ENCODE measurements at regions not wholly inside any gene's neighbourhood (a gene's known extent, or its start where the extent isn't known, plus 50 kb on each side); places are given as distances from the start of the nearest gene placed in this dataset.

- Histone ChIP-seq H3K4me3 (ENCODE audit: extremely low read depth in 1 of 4, insufficient read depth in 2 of 4, low read depth in 3 of 4, low read length in 4 of 4) (no peak overlapping the region), H2AK5ac (ENCODE audit: low read depth, low read length) (no peak overlapping the region), H3K18ac (ENCODE audit: extremely low read depth, low read length) (no peak overlapping the region), H2BK12ac (ENCODE audit: low read depth, low read length) (no peak overlapping the region), H3K23ac (ENCODE audit: insufficient read length) (no peak overlapping the region), H4K91ac (replicated peaks; ENCODE audit: insufficient read length, low read length) (no peak overlapping the region), H2BK15ac (ENCODE audit: low read length) (no peak overlapping the region), H3K36me3 (ENCODE audit: control insufficient read depth in 2 of 4, insufficient read depth in 4 of 4, low read length in 3 of 4) (no peaks in the 10 kb centered on the region), H2BK120ac (replicated peaks; ENCODE audit: low read depth, low read length) (no peak overlapping the region), H2BK5ac (ENCODE audit: low read depth, low read length) (no peak overlapping the region), H3K56ac (replicated peaks; ENCODE audit: insufficient read length, low read depth, low read length) (no peak overlapping the region), H3K27me3 (replicated peaks in 1 of 4; ENCODE audit: control insufficient read depth in 3 of 4, extremely low read depth in 1 of 4, insufficient read depth in 3 of 4, low read length in 3 of 4) (no peaks in the 10 kb centered on the region), H3K9ac (replicated peaks in 1 of 4; ENCODE audit: extremely low read depth in 1 of 4, low read depth in 3 of 4, low read length in 3 of 4) (no peak overlapping the region), H3K4ac (replicated peaks; ENCODE audit: insufficient read length, low read depth, low read length) (no peak overlapping the region), H3K14ac (ENCODE audit: insufficient read length) (no peak overlapping the region), H4K20me1 (replicated peaks in 1 of 2; ENCODE audit: control insufficient read depth in 1 of 2, insufficient read depth in 2 of 2, low read length in 2 of 2) (no peaks in the 10 kb centered on the region), H3K79me2 (ENCODE audit: control insufficient read depth in 1 of 2, insufficient read depth in 2 of 2, low read length in 2 of 2) (no peaks in the 10 kb centered on the region), H3K4me2 (ENCODE audit: insufficient read depth in 1 of 2, low read depth in 2 of 2, low read length in 2 of 2) (no peak overlapping the region), H3K79me1 (ENCODE audit: low read depth, low read length) (no peaks in the 10 kb centered on the region), H4K8ac (ENCODE audit: extremely low read depth, insufficient read depth, low read length) (no peak overlapping the region), H2BK20ac (ENCODE audit: low read length) (no peak overlapping the region), H3K23me2 (ENCODE audit: low read depth, low read length) (no peaks in the 10 kb centered on the region), H4K5ac (ENCODE audit: insufficient read length, low read depth, low read length) (no peak overlapping the region), H3K9me3 (ENCODE audit: insufficient read depth in 2 of 2, low read depth in 1 of 2, low read length in 1 of 2) (no peaks in the 10 kb centered on the region), H3K4me1 (replicated peaks in 1 of 4; ENCODE audit: control insufficient read depth in 3 of 4, insufficient read depth in 4 of 4, low read length in 3 of 4) (peaks cover 0 to 3% (median under 1%) of the 10 kb centered on the region in 4 experiments; a peak in 3 of 7 replicates), H3K27ac (ENCODE audit: low read depth, low read length) (no peak overlapping the region), H2AFZ (ENCODE audit: low read length) (no peak overlapping the region; the same call in 1 of the 2 replicates)
- no peak for DNase-seq (ENCODE audit: low read depth in 1 of 2, low spot score in 2 of 2)
- CTCF ChIA-PET (ENCODE audit: partially characterized antibody) = no interaction called here
- 88% methylated on average over 4 of the region's 4 CpGs; no CpG with 5 or more reads in 1 of the 2 experiments for WGBS, 2 experiments (ENCODE audit: extremely low coverage in 1 of 2, insufficient coverage in 1 of 2, insufficient read length in 1 of 2, insufficient replicate concordance in 2 of 2, low coverage in 1 of 2, low lambda C conversion rate in 2 of 2, missing lambda C conversion rate in 1 of 2)
- TF ChIP-seq BACH1 (IDR thresholded peaks at IDR 0.05; ENCODE audit: low read length) (no peak), NANOG (IDR thresholded peaks at IDR 0.05; ENCODE audit: insufficient read depth, low read depth, low read length, poor library complexity, severe bottlenecking) (no peak), E2F6 (IDR thresholded peaks at IDR 0.05) (no peak), TEAD4 (IDR thresholded peaks at IDR 0.05; ENCODE audit: low read depth, low read length) (no peak), KDM4A (IDR thresholded peaks at IDR 0.05; ENCODE audit: low read depth, low read length, severe bottlenecking) (no peak), CHD2 (IDR thresholded peaks at IDR 0.05; ENCODE audit: low read length) (no peak), RAD21 (IDR thresholded peaks at IDR 0.05 in 1 of 2, conservative IDR thresholded peaks at IDR 0.05 in 1 of 2; ENCODE audit: low read depth in 2 of 2, low read length in 2 of 2) (no peak), ZNF274 (IDR thresholded peaks at IDR 0.05; ENCODE audit: borderline replicate concordance, extremely low read depth, low read length) (no peak)
- no peak for FAIRE-seq
- POLR2A ChIA-PET (ENCODE audit: partially characterized antibody) = no interaction called here
These were observed 172.3 kb downstream of the LNPK start for GRCh38 chr2:175829741-175830140.

Measured in H1 (cell line).